IMR-90 (cell line): ENCODE measurements at regions not wholly inside any gene's neighbourhood (a gene's known extent, or its start where the extent isn't known, plus 50 kb on each side); places are given as distances from the start of the nearest gene placed in this dataset.

Experiments
- BHLHE40 ChIP-seq: fragments of 150-350 bp; IDR thresholded peaks from 2 replicates; pipeline ENCODE4 v1.6.1; 2016; ENCODE audit warnings: mild to moderate bottlenecking, low read depth, low read length
- CEBPB ChIP-seq: IDR thresholded peaks from 2 replicates; pipeline ENCODE4 v1.6.1; 2012; ENCODE audit warnings: low read depth, low read length, improper control_type of control experiment
- MAFK ChIP-seq: IDR thresholded peaks from 2 replicates; pipeline ENCODE4 v1.6.1; 2012; ENCODE audit warnings: low read depth, low read length, improper control_type of control experiment
- MAZ ChIP-seq: IDR thresholded peaks from 2 replicates; pipeline ENCODE4 v1.6.1; 2012; ENCODE audit warnings: low read depth, mild to moderate bottlenecking, low read length, improper control_type of control experiment, moderate library complexity, borderline replicate concordance
- MXI1 ChIP-seq: IDR thresholded peaks from 2 replicates; pipeline ENCODE4 v1.6.1; 2012; ENCODE audit warnings: low read depth, mild to moderate bottlenecking, low read length, moderate library complexity, borderline replicate concordance
- POLR2A ChIP-seq: IDR thresholded peaks from 2 replicates; pipeline ENCODE4 v1.6.1; 2012; ENCODE audit warnings: mild to moderate bottlenecking, low read depth, low read length
- RAD21 ChIP-seq: IDR thresholded peaks from 2 replicates; pipeline ENCODE4 v1.6.1; 2012; ENCODE audit warnings: low read length, improper control_type of control experiment
- RCOR1 ChIP-seq: IDR thresholded peaks from 2 replicates; pipeline ENCODE4 v1.6.1; 2012; ENCODE audit warnings: mild to moderate bottlenecking, low read length, improper control_type of control experiment; ENCODE audit not compliant: insufficient replicate concordance
- SMC3 ChIP-seq: fragments of 150-350 bp; IDR thresholded peaks from 2 replicates; pipeline ENCODE4 v1.6.1; 2016; ENCODE audit warnings: low read depth, mild to moderate bottlenecking, antibody characterized with exemption, low read length, moderate library complexity
- TF ChIP-seq, protein P1 (sequence below): conservative IDR thresholded peaks from 2 replicates; pipeline ENCODE4 v1.5.1; 2012; ENCODE audit warnings: mild to moderate bottlenecking, low read depth, low read length, improper control_type of control experiment
- TF ChIP-seq, protein P2 (sequence below): fragments of 150-350 bp; IDR thresholded peaks from 2 replicates; pipeline ENCODE4 v1.6.1; 2017; ENCODE audit warnings: mild to moderate bottlenecking, antibody characterized with exemption, low read length, low read depth
- TF ChIP-seq, protein P3 (sequence below): fragments of 150-350 bp; IDR thresholded peaks from 2 replicates; pipeline ENCODE4 v1.6.1; 2016; ENCODE audit warnings: low read depth, mild to moderate bottlenecking, low read length, moderate library complexity, borderline replicate concordance

DNA sequence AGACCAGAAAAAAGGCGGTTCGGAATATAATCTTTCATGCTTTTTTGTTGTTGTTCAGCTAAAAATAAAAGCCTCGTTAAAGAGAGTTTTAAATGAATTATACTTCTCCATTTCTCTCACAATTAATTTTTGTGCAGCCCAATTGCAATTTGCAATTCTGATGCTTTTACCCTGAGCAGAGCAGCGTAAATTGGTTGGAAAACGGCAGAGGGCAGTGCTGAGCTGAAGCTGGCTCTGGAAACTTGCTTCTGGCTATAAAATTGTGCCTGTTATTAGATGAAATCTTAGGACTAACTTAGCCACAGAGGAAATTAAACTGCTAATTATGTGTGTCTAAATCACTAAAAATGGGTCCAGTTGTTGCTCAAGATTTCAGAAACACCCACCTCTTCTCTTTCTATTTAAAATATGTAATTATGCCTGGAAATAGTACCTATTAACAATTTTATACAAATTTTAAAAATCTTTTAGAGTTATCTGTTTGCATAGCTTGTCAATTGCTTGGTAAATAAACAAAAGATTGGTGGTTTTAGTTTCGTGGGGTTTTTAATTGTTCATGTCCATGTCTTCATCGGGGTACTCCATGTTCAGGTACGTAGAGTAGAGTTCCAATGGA is 441.8 kb upstream of the TLE4 start:
- TF ChIP-seq RAD21 (peak; percentile 98), POLR2A (0 out of 2 replicates have a peak, but pooled peaks have one; percentile 25), RCOR1 (no peak), BHLHE40 (no peak), CEBPB (no peak), MXI1 (no peak), MAZ (no peak), SMC3 (peak; percentile 99), MAFK (no peak)
- TF ChIP-seq, protein P1, sequence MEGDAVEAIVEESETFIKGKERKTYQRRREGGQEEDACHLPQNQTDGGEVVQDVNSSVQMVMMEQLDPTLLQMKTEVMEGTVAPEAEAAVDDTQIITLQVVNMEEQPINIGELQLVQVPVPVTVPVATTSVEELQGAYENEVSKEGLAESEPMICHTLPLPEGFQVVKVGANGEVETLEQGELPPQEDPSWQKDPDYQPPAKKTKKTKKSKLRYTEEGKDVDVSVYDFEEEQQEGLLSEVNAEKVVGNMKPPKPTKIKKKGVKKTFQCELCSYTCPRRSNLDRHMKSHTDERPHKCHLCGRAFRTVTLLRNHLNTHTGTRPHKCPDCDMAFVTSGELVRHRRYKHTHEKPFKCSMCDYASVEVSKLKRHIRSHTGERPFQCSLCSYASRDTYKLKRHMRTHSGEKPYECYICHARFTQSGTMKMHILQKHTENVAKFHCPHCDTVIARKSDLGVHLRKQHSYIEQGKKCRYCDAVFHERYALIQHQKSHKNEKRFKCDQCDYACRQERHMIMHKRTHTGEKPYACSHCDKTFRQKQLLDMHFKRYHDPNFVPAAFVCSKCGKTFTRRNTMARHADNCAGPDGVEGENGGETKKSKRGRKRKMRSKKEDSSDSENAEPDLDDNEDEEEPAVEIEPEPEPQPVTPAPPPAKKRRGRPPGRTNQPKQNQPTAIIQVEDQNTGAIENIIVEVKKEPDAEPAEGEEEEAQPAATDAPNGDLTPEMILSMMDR = peak; percentile 92
- TF ChIP-seq, protein P2, sequence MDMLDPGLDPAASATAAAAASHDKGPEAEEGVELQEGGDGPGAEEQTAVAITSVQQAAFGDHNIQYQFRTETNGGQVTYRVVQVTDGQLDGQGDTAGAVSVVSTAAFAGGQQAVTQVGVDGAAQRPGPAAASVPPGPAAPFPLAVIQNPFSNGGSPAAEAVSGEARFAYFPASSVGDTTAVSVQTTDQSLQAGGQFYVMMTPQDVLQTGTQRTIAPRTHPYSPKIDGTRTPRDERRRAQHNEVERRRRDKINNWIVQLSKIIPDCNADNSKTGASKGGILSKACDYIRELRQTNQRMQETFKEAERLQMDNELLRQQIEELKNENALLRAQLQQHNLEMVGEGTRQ = no peak
- TF ChIP-seq, protein P3, sequence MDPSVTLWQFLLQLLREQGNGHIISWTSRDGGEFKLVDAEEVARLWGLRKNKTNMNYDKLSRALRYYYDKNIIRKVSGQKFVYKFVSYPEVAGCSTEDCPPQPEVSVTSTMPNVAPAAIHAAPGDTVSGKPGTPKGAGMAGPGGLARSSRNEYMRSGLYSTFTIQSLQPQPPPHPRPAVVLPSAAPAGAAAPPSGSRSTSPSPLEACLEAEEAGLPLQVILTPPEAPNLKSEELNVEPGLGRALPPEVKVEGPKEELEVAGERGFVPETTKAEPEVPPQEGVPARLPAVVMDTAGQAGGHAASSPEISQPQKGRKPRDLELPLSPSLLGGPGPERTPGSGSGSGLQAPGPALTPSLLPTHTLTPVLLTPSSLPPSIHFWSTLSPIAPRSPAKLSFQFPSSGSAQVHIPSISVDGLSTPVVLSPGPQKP = no peak
